Adrenal gland (tissue), 5 donors: ENCODE measurements at regions not wholly inside any gene's neighbourhood (a gene's known extent, or its start where the extent isn't known, plus 50 kb on each side); places are given as distances from the start of the nearest gene placed in this dataset.

Experiments used
- CTCF ChIP-seq, 6 experiments: fragments of 450-650 bp in 4 of 6; fragments of 200-600 bp in 2 of 6; sonication (generic) in 1 of 6; IDR thresholded peaks; 1 replicate in 5 of 6; 2 replicates in 1 of 6; pipeline versions ENCODE4 v1.5.1 to v1.8.0; 2016 to 2021; ENCODE audit warnings: antibody characterized with exemption in 6 of 6, mild to moderate bottlenecking in 2 of 6, moderate library complexity in 1 of 6
- POLR2A ChIP-seq, 2 donors: fragments of 450-650 bp; IDR thresholded peaks; one replicate each; pipeline ENCODE4 v1.6.1; 2017; ENCODE audit warnings: antibody characterized with exemption in 2 of 2, mild to moderate bottlenecking in 2 of 2, moderate library complexity in 1 of 2
- donor health status: DM: no; HTN: no; CAD: no.

- TF ChIP-seq CTCF (IDR thresholded peaks at IDR 0.05) (no peak), POLR2A (IDR thresholded peaks at IDR 0.05) (no peak)
Observed at GRCh38 chr9:38255599-38255998, 136.9 kb upstream of the ALDH1B1 start.
